HCT116 (cell line): ENCODE measurements at regions not wholly inside any gene's neighbourhood (a gene's known extent, or its start where the extent isn't known, plus 50 kb on each side); places are given as distances from the start of the nearest gene placed in this dataset.

Source experiments
- ATAC-seq: fragments of 200-7000 bp; cut with Tn5 transposase; 2 replicates; pipeline ENCODE4 v1.9.1; 2020; ENCODE audit warnings: mild to moderate bottlenecking, moderate library complexity
- BruUV-seq: library from RNA; stranded (reverse); fragments of 400-500 nt; replicated peaks from 2 replicates; lab custom pipeline; 2021; lab: Mats Ljungman, UMichigan
- CTCF ChIA-PET: fragments of 300-600 bp; sonication (Branson Sonifier 250); formaldehyde crosslinking; loops from one replicate; lab custom pipeline; 2021; ENCODE audit warnings: antibody characterized with exemption; lab: Charles Lee
- POLR2A ChIA-PET: fragments of 300-600, 350-600 bp; sonication (Branson Sonifier 250); formaldehyde crosslinking; loops from one replicate; lab custom pipeline; 2021; ENCODE audit warnings: antibody characterized with exemption; lab: Charles Lee
- RAD21 ChIA-PET, 2 experiments: fragments of 300-600 bp; sonication (Branson Sonifier 250); formaldehyde crosslinking; loops; one replicate each; lab custom pipeline; 2023; ENCODE audit warnings: low total read pairs in 2 of 2; ENCODE audit not compliant: uncharacterized antibody in 2 of 2, unreplicated experiment in 2 of 2, low non-redundant PET in 1 of 2; lab: Charles Lee
- DNase-seq: peaks from one replicate; pipeline ENCODE4 v3.0.0-alpha.2; 2010; ENCODE audit warnings: low read depth, low spot score
- H2AFZ ChIP-seq: fragments of 200-600 bp; shearing (Covaris generic), sonication (generic); 2 replicates; pipeline ENCODE4 v1.6.1; 2017; ENCODE audit warnings: low read depth, mixed run types, mixed read lengths, antibody characterized with exemption, low read length; ENCODE audit not compliant: poor library complexity, severe bottlenecking
- H3K27ac ChIP-seq: 2 replicates; pipeline ENCODE4 v1.5.1; 2012; ENCODE audit warnings: low read depth, low read length
- H3K27me3 ChIP-seq: fragments of 200-600 bp; sonication (generic); 2 replicates; pipeline ENCODE4 v1.6.1; 2016; ENCODE audit warnings: mixed run types, low read length, mixed read lengths; ENCODE audit not compliant: insufficient read depth
- H3K36me3 ChIP-seq, 2 experiments: fragments of 200-500 bp in 1 of 2; fragments of 200-600 bp in 1 of 2; sonication (Bioruptor generic) in 1 of 2; sonication (generic) in 1 of 2; 2 replicates each; pipeline versions ENCODE4 v1.5.1 to v1.6.1; 2014 to 2016; ENCODE audit warnings: low read length in 2 of 2, inconsistent platforms in 1 of 2, mixed read lengths in 1 of 2, mixed run types in 1 of 2; ENCODE audit not compliant: insufficient read depth in 2 of 2, control insufficient read depth in 1 of 2
- H3K4me1 ChIP-seq, 2 experiments: fragments of 200-600 bp in 1 of 2; sonication (generic) in 1 of 2; 2 replicates each; pipeline versions ENCODE4 v1.5.1 to v1.6.1; 2012 to 2017; ENCODE audit warnings: low read length in 2 of 2, inconsistent platforms in 1 of 2, mild to moderate bottlenecking in 1 of 2, mixed read lengths in 1 of 2, mixed run types in 1 of 2, moderate library complexity in 1 of 2; ENCODE audit not compliant: insufficient read depth in 2 of 2, control insufficient read depth in 1 of 2
- H3K4me2 ChIP-seq: fragments of 200-600 bp; sonication (generic); 2 replicates; pipeline ENCODE4 v1.6.1; 2017; ENCODE audit warnings: mixed run types, low read length, mixed read lengths
- H3K4me3 ChIP-seq, 2 experiments: fragments of 200-600 bp in 1 of 2; sonication (generic) in 1 of 2; replicated peaks in 1 of 2; 2 replicates each; pipeline ENCODE4 v1.5.1; 2011 to 2016; ENCODE audit warnings: low read length in 2 of 2, control low read depth in 1 of 2, low read depth in 1 of 2, mild to moderate bottlenecking in 1 of 2, mixed read lengths in 1 of 2, mixed run types in 1 of 2
- H3K79me2 ChIP-seq: fragments of 200-600 bp; sonication (generic); 2 replicates; pipeline ENCODE4 v1.6.1; 2017; ENCODE audit warnings: mild to moderate bottlenecking, mixed run types, low read length, moderate library complexity, mixed read lengths; ENCODE audit not compliant: insufficient read depth
- H3K9ac ChIP-seq: fragments of 200-600 bp; sonication (generic); 2 replicates; pipeline ENCODE4 v1.6.1; 2016; ENCODE audit warnings: low read length, mixed read lengths
- H3K9me2 ChIP-seq: fragments of 200-600 bp; sonication (generic), shearing (Covaris generic); 2 replicates; pipeline ENCODE4 v1.6.1; 2017; ENCODE audit warnings: mixed run types, mild to moderate bottlenecking, moderate library complexity; ENCODE audit not compliant: insufficient read depth
- H3K9me3 ChIP-seq, 2 experiments: fragments of 200-500 bp in 1 of 2; fragments of 200-600 bp in 1 of 2; sonication (Bioruptor generic) in 1 of 2; sonication (generic) in 1 of 2; 2 replicates each; pipeline ENCODE4 v1.6.1; 2014 to 2017; ENCODE audit warnings: low read length in 2 of 2, mixed read lengths in 2 of 2, inconsistent platforms in 1 of 2, low read depth in 1 of 2, mild to moderate bottlenecking in 1 of 2, mixed run types in 1 of 2, moderate library complexity in 1 of 2; ENCODE audit not compliant: control insufficient read depth in 1 of 2, insufficient read depth in 1 of 2
- H4K20me1 ChIP-seq: fragments of 200-600 bp; sonication (generic), shearing (Covaris generic); 2 replicates; pipeline ENCODE4 v1.6.1; 2017; ENCODE audit warnings: mixed run types, mild to moderate bottlenecking, moderate library complexity; ENCODE audit not compliant: insufficient read depth
- ATF3 ChIP-seq: IDR thresholded peaks from 2 replicates; pipeline ENCODE4 v1.6.1; 2012
- EGR1 ChIP-seq: IDR thresholded peaks from 2 replicates; pipeline ENCODE4 v1.6.1; 2012; ENCODE audit warnings: low read depth
- ELF1 ChIP-seq: IDR thresholded peaks from 2 replicates; pipeline ENCODE4 v1.6.1; 2012; ENCODE audit warnings: low read depth, borderline replicate concordance
- EZH2 ChIP-seq: fragments of 200-600 bp; sonication (generic); IDR thresholded peaks from 2 replicates; pipeline ENCODE4 v1.6.1; 2017; ENCODE audit warnings: antibody characterized with exemption, mixed run types
- EZH2phosphoT487 ChIP-seq: fragments of 200-600 bp; IDR thresholded peaks from 2 replicates; pipeline ENCODE4 v1.6.1; 2018; ENCODE audit warnings: antibody characterized with exemption, borderline replicate concordance
- FOSL1 ChIP-seq: IDR thresholded peaks from 2 replicates; pipeline ENCODE4 v1.6.1; 2012; ENCODE audit warnings: low read depth
- JUND ChIP-seq: IDR thresholded peaks from 2 replicates; pipeline ENCODE4 v1.6.1; 2012
- MAX ChIP-seq: IDR thresholded peaks from 2 replicates; pipeline ENCODE4 v1.6.1; 2012
- POLR2A ChIP-seq: IDR thresholded peaks from 2 replicates; pipeline ENCODE4 v1.7.0; 2011; ENCODE audit warnings: borderline replicate concordance; ENCODE audit not compliant: insufficient read depth, insufficient read length; ENCODE audit errors: extremely low read depth
- RAD21 ChIP-seq: IDR thresholded peaks from 2 replicates; pipeline ENCODE4 v1.6.1; 2012; ENCODE audit warnings: low read depth, mild to moderate bottlenecking
- REST ChIP-seq: IDR thresholded peaks from 2 replicates; pipeline ENCODE4 v1.6.1; 2012; ENCODE audit warnings: low read depth
- SIN3A ChIP-seq: IDR thresholded peaks from 2 replicates; pipeline ENCODE4 v1.6.1; 2012; ENCODE audit warnings: low read depth
- SP1 ChIP-seq: IDR thresholded peaks from 2 replicates; pipeline ENCODE4 v1.6.1; 2012; ENCODE audit warnings: low read depth
- TCF7L2 ChIP-seq: IDR thresholded peaks from 2 replicates; pipeline ENCODE4 v1.7.0; 2011; ENCODE audit warnings: borderline replicate concordance, inconsistent platforms; ENCODE audit not compliant: insufficient read depth, insufficient read length; ENCODE audit errors: extremely low read depth
- YY1 ChIP-seq: IDR thresholded peaks from 2 replicates; pipeline ENCODE4 v1.6.1; 2011; ENCODE audit warnings: low read length, low read depth, moderate library complexity, mild to moderate bottlenecking; ENCODE audit not compliant: insufficient replicate concordance; ENCODE audit errors: extremely low read depth
- ZFX ChIP-seq: fragments of 450-650 bp; IDR thresholded peaks from 2 replicates; pipeline ENCODE4 v1.6.1; 2017
- ZNF274 ChIP-seq: fragments of 200-500 bp; sonication (Bioruptor generic); IDR thresholded peaks from 2 replicates; pipeline ENCODE4 v1.6.1; 2014; ENCODE audit warnings: mild to moderate bottlenecking, low read depth, low read length, inconsistent platforms
- intact Hi-C: fragments of 100-400 bp; cut with micrococcal nuclease; formaldehyde crosslinking; loops from 2 replicates; pipeline ENCODE4 v1.10.0; 2022

- Histone ChIP-seq H3K9ac (no peak overlapping the region), H4K20me1 (no peaks in the 10 kb centered on the region), H3K9me2 (no peaks in the 10 kb centered on the region), H3K79me2 (no peaks in the 10 kb centered on the region), H3K4me3 (no peak overlapping the region), H3K27me3 (peaks cover 22% of the 10 kb centered on the region)
- intact Hi-C loops = no loop called here
- no peak for TF ChIP-seq EZH2
- no peak for TF ChIP-seq ELF1
- no peak for TF ChIP-seq ZFX
- TF ChIP-seq REST = no peak
- no peak for TF ChIP-seq RAD21
- TF ChIP-seq YY1 = no peak
- TF ChIP-seq SIN3A = no peak
- no peak for TF ChIP-seq ZNF274
- TF ChIP-seq POLR2A = no peak
- TF ChIP-seq FOSL1 = no peak
- no peak for TF ChIP-seq SP1
- TF ChIP-seq MAX = no peak
- no peak for TF ChIP-seq EGR1
- no peak for TF ChIP-seq EZH2phosphoT487
- TF ChIP-seq JUND = no peak
- no peak for TF ChIP-seq ATF3
- no peak for TF ChIP-seq TCF7L2
- TF ChIP-seq, all 23 proteins: peak for 0
- Histone ChIP-seq H2AFZ (no peak overlapping the region), H3K9me3 (no peaks in the 10 kb centered on the region), H3K27ac (no peak overlapping the region), H3K4me1 (no peaks in the 10 kb centered on the region), H3K4me2 (no peak overlapping the region), H3K36me3 (no peaks in the 10 kb centered on the region)
- no TSS peak for BruUV-seq
- ChIA-PET CTCF (no interaction called here), RAD21 (no interaction called here), POLR2A (no interaction called here)
- ATAC-seq = no peak
- no peak for DNase-seq
These were observed 264.6 kb upstream of the COL8A1 start for GRCh38 chr3:99373846-99374210.
